ENCODE measurements at regions not wholly inside any gene's neighbourhood (a gene's known extent, or its start where the extent isn't known, plus 50 kb on each side); places are given as distances from the start of the nearest gene placed in this dataset.

DNA sequence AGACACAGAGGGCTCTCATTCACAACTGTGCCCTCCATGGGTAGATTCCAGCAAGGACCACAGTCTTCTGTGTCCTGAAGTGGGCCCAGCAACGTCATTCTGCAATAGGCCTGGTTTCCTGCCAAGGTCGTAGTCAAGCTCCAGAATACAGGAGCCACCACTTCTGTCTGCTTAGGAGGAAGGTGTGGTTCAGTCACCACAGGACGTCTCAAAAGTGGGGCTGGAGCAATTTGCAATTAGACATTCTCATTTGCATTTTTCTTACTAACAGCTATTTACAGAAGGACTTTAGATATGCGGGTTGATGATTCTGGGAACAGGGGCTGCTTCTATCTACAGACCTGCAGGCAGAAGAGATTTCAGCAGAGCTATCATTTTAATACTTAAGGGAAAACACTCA, 58.7 kb upstream of the MYRIP start:
- TF ChIP-seq, protein P1, sequence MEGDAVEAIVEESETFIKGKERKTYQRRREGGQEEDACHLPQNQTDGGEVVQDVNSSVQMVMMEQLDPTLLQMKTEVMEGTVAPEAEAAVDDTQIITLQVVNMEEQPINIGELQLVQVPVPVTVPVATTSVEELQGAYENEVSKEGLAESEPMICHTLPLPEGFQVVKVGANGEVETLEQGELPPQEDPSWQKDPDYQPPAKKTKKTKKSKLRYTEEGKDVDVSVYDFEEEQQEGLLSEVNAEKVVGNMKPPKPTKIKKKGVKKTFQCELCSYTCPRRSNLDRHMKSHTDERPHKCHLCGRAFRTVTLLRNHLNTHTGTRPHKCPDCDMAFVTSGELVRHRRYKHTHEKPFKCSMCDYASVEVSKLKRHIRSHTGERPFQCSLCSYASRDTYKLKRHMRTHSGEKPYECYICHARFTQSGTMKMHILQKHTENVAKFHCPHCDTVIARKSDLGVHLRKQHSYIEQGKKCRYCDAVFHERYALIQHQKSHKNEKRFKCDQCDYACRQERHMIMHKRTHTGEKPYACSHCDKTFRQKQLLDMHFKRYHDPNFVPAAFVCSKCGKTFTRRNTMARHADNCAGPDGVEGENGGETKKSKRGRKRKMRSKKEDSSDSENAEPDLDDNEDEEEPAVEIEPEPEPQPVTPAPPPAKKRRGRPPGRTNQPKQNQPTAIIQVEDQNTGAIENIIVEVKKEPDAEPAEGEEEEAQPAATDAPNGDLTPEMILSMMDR (IDR thresholded peaks at IDR 0.05; ENCODE audit: insufficient read depth, low read depth, low read length) = no peak
- no peak for TF ChIP-seq EZH2 (IDR thresholded peaks at IDR 0.05; ENCODE audit: insufficient read depth, low read length)

All from astrocyte (in vitro differentiated cells and primary cell).